Suprapubic skin (tissue), 4 donors: ENCODE measurements at regions not wholly inside any gene's neighbourhood (a gene's known extent, or its start where the extent isn't known, plus 50 kb on each side); places are given as distances from the start of the nearest gene placed in this dataset.

Source experiments
- DNase-seq, 2 donors: peaks; one replicate each; pipeline ENCODE4 v3.0.0-alpha.2; 2019; ENCODE audit warnings: low spot score in 2 of 2
- H3K27ac ChIP-seq: fragments of 200-600 bp; sonication (generic); one replicate; pipeline ENCODE4 v1.5.1; 2019
- H3K27me3 ChIP-seq: fragments of 200-600 bp; sonication (generic); one replicate; pipeline ENCODE4 v1.5.1; 2019
- H3K36me3 ChIP-seq: fragments of 200-600 bp; sonication (generic); one replicate; pipeline ENCODE4 v1.5.1; 2019
- H3K4me1 ChIP-seq: fragments of 200-600 bp; sonication (generic); one replicate; pipeline ENCODE4 v1.5.1; 2019
- H3K4me3 ChIP-seq: fragments of 200-600 bp; sonication (generic); one replicate; pipeline ENCODE4 v1.5.1; 2019; ENCODE audit warnings: mild to moderate bottlenecking
- H3K9me3 ChIP-seq: fragments of 200-600 bp; sonication (generic); one replicate; pipeline ENCODE4 v1.5.1; 2019
- EP300 ChIP-seq: sonication (generic); formaldehyde crosslinking; IDR thresholded peaks from one replicate; pipeline ENCODE4 v1.6.1; 2017; ENCODE audit warnings: antibody characterized with exemption
- POLR2A ChIP-seq, 2 donors: fragments of 450-650 bp; IDR thresholded peaks; one replicate each; pipeline ENCODE4 v1.6.1; 2017; ENCODE audit warnings: antibody characterized with exemption in 2 of 2, mild to moderate bottlenecking in 2 of 2, moderate library complexity in 2 of 2
- POLR2AphosphoS5 ChIP-seq, 3 donors: sonication (generic); formaldehyde crosslinking; IDR thresholded peaks; one replicate each; pipeline ENCODE4 v1.6.1; 2017; ENCODE audit warnings: antibody characterized with exemption in 3 of 3
- WGBS: methylation state at CpG from one replicate; pipeline ENCODE4 v1.1.5; 2018; 5-methylcytosine and 5-hydroxymethylcytosine counted together
- TF ChIP-seq, protein P1 (sequence below), 2 donors: fragments of 200-600 bp in 1 of 2; fragments of 450-650 bp in 1 of 2; sonication (generic) in 1 of 2; IDR thresholded peaks; one replicate each; pipeline ENCODE4 v1.5.1; 2016 to 2019; ENCODE audit warnings: antibody characterized with exemption in 2 of 2, mild to moderate bottlenecking in 1 of 2, moderate library complexity in 1 of 2

DNA sequence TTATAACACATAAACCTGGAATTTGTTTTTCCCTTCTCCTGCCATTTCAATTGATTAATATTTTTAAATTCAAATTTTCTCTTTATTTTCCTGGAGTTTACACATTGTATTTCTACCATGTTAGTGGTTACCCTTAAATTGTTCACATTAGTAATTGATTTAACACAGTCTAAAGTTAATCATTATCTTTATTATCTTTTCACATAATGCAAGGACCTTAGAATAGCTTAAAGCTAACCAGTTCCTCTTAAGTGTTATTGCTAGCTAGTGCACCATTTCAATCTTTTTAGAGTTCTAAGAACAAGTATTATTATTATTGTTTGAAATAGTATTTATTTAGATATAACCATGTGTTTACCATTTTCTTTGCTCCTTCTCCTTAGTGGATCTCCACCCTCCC, 251.2 kb upstream of the FBXL7 start:
- TF ChIP-seq POLR2AphosphoS5 (IDR thresholded peaks at IDR 0.05) (no peak), POLR2A (IDR thresholded peaks at IDR 0.05) (no peak), EP300 (no peak)
- TF ChIP-seq, protein P1, sequence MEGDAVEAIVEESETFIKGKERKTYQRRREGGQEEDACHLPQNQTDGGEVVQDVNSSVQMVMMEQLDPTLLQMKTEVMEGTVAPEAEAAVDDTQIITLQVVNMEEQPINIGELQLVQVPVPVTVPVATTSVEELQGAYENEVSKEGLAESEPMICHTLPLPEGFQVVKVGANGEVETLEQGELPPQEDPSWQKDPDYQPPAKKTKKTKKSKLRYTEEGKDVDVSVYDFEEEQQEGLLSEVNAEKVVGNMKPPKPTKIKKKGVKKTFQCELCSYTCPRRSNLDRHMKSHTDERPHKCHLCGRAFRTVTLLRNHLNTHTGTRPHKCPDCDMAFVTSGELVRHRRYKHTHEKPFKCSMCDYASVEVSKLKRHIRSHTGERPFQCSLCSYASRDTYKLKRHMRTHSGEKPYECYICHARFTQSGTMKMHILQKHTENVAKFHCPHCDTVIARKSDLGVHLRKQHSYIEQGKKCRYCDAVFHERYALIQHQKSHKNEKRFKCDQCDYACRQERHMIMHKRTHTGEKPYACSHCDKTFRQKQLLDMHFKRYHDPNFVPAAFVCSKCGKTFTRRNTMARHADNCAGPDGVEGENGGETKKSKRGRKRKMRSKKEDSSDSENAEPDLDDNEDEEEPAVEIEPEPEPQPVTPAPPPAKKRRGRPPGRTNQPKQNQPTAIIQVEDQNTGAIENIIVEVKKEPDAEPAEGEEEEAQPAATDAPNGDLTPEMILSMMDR (IDR thresholded peaks at IDR 0.05): no peak
- peaks cover 12% of the 10 kb centered on the region for H3K9me3 ChIP-seq
- H3K4me1 ChIP-seq: no peaks in the 10 kb centered on the region
- H3K4me3 ChIP-seq: no peak overlapping the region
- H3K36me3 ChIP-seq: no peaks in the 10 kb centered on the region
- no peak for DNase-seq
- H3K27me3 ChIP-seq: no peaks in the 10 kb centered on the region
- no peak overlapping the region for H3K27ac ChIP-seq

DNA sequence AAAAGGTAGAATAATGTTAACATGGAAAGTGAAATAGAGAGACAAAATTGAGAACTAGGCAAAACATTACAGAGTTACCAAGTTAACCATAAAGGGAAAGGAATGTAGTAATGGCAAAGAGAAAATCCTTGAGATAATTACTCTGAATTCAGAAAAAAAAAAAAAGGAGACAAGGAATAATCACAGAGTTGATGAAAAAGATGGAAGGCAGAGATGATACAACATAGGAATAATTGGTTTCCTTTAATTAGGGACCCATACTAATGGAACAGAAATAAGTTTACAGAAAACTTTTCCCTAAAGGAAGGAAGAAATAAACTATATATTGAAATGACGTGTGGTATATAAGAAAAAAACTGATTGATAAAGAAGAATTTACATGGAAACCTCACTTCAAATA, 254.1 kb upstream of the FBXL7 start:
- Histone ChIP-seq H3K4me3 (no peak overlapping the region), H3K4me1 (no peaks in the 10 kb centered on the region), H3K27ac (no peak overlapping the region), H3K27me3 (no peaks in the 10 kb centered on the region), H3K36me3 (no peaks in the 10 kb centered on the region), H3K9me3 (peaks cover 12% of the 10 kb centered on the region)
- 91% methylated on average over 1 of the region's 1 CpG for WGBS
- DNase-seq: no peak
- TF ChIP-seq POLR2AphosphoS5 (IDR thresholded peaks at IDR 0.05): no peak
- TF ChIP-seq POLR2A (IDR thresholded peaks at IDR 0.05): no peak
- no peak for TF ChIP-seq EP300
- TF ChIP-seq, protein P1 (IDR thresholded peaks at IDR 0.05): no peak

- H3K9me3 ChIP-seq: peaks cover 12% of the 10 kb centered on the region
- no peaks in the 10 kb centered on the region for H3K27me3 ChIP-seq
- no peak for DNase-seq
- no peaks in the 10 kb centered on the region for H3K36me3 ChIP-seq
- no peak overlapping the region for H3K27ac ChIP-seq
- 56% methylated on average over 4 of the region's 4 CpGs for WGBS
- H3K4me3 ChIP-seq: no peak overlapping the region
- TF ChIP-seq POLR2A (IDR thresholded peaks at IDR 0.05) (no peak), POLR2AphosphoS5 (IDR thresholded peaks at IDR 0.05) (no peak), EP300 (no peak)
- TF ChIP-seq, protein P1 (IDR thresholded peaks at IDR 0.05): no peak
- no peaks in the 10 kb centered on the region for H3K4me1 ChIP-seq
Measured at GRCh38 chr5:15243301-15244020, 256.5 kb upstream of the FBXL7 start.

DNA sequence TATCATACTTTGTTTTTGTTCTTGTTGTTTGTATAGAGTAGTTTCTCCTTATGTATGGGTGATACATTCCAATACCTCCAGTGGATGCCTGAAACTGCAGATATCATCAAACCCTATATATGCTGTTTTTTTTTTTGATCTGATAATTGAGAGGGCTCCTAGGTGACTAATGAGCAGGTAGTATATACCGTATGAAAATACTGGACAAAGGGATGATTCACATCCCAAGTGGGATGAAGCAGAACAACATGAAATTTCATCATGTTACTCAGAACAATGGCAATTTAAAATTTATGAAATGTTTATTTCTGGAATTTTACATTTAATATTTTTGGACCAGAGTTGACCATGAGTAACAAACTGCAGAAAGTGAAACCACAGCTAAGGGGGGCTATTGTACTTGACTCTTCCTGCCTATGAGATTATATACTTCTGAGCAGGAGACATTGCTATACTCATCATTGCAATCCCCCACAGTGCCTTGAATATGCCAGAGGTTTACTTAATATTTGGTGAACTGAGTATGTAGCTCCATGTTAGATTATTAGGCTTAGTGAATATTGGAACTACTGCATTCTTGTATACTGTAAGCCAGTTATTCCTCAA, 258.7 kb upstream of the FBXL7 start:
- H3K9me3 ChIP-seq: peaks cover 7% of the 10 kb centered on the region
- 78% methylated on average over 1 of the region's 1 CpG for WGBS
- TF ChIP-seq, protein P1 (IDR thresholded peaks at IDR 0.05): no peak
- TF ChIP-seq EP300 (no peak), POLR2AphosphoS5 (IDR thresholded peaks at IDR 0.05) (no peak), POLR2A (IDR thresholded peaks at IDR 0.05) (no peak)
- H3K27ac ChIP-seq: no peak overlapping the region
- no peaks in the 10 kb centered on the region for H3K36me3 ChIP-seq
- no peak for DNase-seq
- no peak overlapping the region for H3K4me3 ChIP-seq
- no peaks in the 10 kb centered on the region for H3K27me3 ChIP-seq
- H3K4me1 ChIP-seq: no peaks in the 10 kb centered on the region

GRCh38 chr5:15238006-15238405, 262.0 kb upstream of the FBXL7 start:
- H3K9me3 ChIP-seq: no peaks in the 10 kb centered on the region
- no peak for DNase-seq
- H3K4me1 ChIP-seq: no peaks in the 10 kb centered on the region
- H3K27ac ChIP-seq: no peak overlapping the region
- no peaks in the 10 kb centered on the region for H3K27me3 ChIP-seq
- no peaks in the 10 kb centered on the region for H3K36me3 ChIP-seq
- TF ChIP-seq, protein P1 (IDR thresholded peaks at IDR 0.05): no peak
- TF ChIP-seq POLR2AphosphoS5 (IDR thresholded peaks at IDR 0.05) (no peak), EP300 (no peak), POLR2A (IDR thresholded peaks at IDR 0.05) (no peak)
- 95% methylated on average over 2 of the region's 2 CpGs for WGBS
- H3K4me3 ChIP-seq: no peak overlapping the region
